Renal cortical epithelial cell (primary cell): ENCODE measurements at regions not wholly inside any gene's neighbourhood (a gene's known extent, or its start where the extent isn't known, plus 50 kb on each side); places are given as distances from the start of the nearest gene placed in this dataset.
A peak's percentile ranks its signal among the peaks of the same experiment; 100 is the strongest.
"Not testable (repeated sequence)": the region's sequence is repeated elsewhere in the genome, so short reads cannot be mapped to it uniquely, and the experiment has no call there.

Experiments used
- DNase-seq: peaks from one replicate; pipeline ENCODE4 v3.0.0-alpha.2; 2011; ENCODE audit warnings: low read depth

GRCh38 chr17:51387986-51388385 is 127.6 kb downstream of the UTP18 start:
- DNase-seq, result no peak

- no peak for DNase-seq
Measured at GRCh38 chr17:51389875-51390274, 129.5 kb downstream of the UTP18 start.

GRCh38 chr17:51391982-51392654 is 131.8 kb downstream of the UTP18 start:
- DNase-seq, result peak; percentile 3

GRCh38 chr17:51395621-51396020 is 135.3 kb downstream of the UTP18 start:
- DNase-seq, result no peak

- DNase-seq, result peak; percentile 78
Measured at GRCh38 chr17:51397361-51398127, 137.2 kb downstream of the UTP18 start.

- no peak for DNase-seq
Measured at GRCh38 chr17:51398128-51398525, 137.8 kb downstream of the UTP18 start.

GRCh38 chr17:51398687-51399086 is 138.3 kb downstream of the UTP18 start:
- no peak for DNase-seq

- DNase-seq, result no peak
Measured at GRCh38 chr17:51401279-51401678, 140.9 kb downstream of the UTP18 start.

- DNase-seq, result no peak
Measured at GRCh38 chr17:51402899-51403298, 142.6 kb downstream of the UTP18 start.

GRCh38 chr17:51407576-51407975 is 147.2 kb downstream of the UTP18 start:
- no peak for DNase-seq

- no peak for DNase-seq
Measured at GRCh38 chr17:51419476-51419875, 159.1 kb downstream of the UTP18 start.

- no peak for DNase-seq
Measured at GRCh38 chr17:51421525-51421924, 161.2 kb downstream of the UTP18 start.

GRCh38 chr17:51422634-51423033 is 162.3 kb downstream of the UTP18 start:
- no peak for DNase-seq

- no peak for DNase-seq
Measured at GRCh38 chr17:51423421-51424160, 163.2 kb downstream of the UTP18 start.

- DNase-seq, result no peak
Measured at GRCh38 chr17:51425773-51426172, 165.4 kb downstream of the UTP18 start.

- no peak for DNase-seq
Measured at GRCh38 chr17:51427323-51427811, 167.0 kb downstream of the UTP18 start.

- no peak for DNase-seq
Measured at GRCh38 chr17:51427856-51428255, 167.5 kb downstream of the UTP18 start.

GRCh38 chr17:51428668-51429495 is 168.5 kb downstream of the UTP18 start:
- DNase-seq, result no peak

GRCh38 chr17:51429938-51430337 is 169.6 kb downstream of the UTP18 start:
- DNase-seq, result not testable (repeated sequence)

GRCh38 chr17:51430591-51430990 is 170.2 kb downstream of the UTP18 start:
- DNase-seq, result no peak

GRCh38 chr17:51434434-51435170 is 174.3 kb downstream of the UTP18 start:
- DNase-seq, result no peak
